ENCODE measurements at regions not wholly inside any gene's neighbourhood (a gene's known extent, or its start where the extent isn't known, plus 50 kb on each side); places are given as distances from the start of the nearest gene placed in this dataset.

DNA sequence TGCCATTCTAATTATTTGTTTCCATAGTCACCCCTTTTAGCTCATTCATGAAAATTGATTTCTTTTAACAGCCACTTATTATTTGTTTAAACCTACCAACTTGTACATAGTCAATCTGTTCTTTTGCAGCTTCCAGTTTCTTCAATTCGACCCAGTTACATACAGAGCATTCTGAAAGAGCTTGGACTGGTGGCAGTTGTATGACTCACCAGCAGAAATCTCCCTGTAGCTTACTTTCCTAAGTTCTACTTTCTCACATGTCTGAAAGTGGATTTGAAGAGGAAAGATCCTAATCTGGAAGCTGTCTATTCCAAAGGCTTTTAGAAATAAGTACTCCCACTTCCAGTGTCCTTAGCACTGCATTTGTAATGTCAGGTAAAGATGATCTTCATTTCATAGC is 447.9 kb downstream of the HTR1B start:
- TF ChIP-seq, protein P1, sequence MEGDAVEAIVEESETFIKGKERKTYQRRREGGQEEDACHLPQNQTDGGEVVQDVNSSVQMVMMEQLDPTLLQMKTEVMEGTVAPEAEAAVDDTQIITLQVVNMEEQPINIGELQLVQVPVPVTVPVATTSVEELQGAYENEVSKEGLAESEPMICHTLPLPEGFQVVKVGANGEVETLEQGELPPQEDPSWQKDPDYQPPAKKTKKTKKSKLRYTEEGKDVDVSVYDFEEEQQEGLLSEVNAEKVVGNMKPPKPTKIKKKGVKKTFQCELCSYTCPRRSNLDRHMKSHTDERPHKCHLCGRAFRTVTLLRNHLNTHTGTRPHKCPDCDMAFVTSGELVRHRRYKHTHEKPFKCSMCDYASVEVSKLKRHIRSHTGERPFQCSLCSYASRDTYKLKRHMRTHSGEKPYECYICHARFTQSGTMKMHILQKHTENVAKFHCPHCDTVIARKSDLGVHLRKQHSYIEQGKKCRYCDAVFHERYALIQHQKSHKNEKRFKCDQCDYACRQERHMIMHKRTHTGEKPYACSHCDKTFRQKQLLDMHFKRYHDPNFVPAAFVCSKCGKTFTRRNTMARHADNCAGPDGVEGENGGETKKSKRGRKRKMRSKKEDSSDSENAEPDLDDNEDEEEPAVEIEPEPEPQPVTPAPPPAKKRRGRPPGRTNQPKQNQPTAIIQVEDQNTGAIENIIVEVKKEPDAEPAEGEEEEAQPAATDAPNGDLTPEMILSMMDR (conservative IDR thresholded peaks at IDR 0.05): no peak
- TF ChIP-seq EZH2 (IDR thresholded peaks at IDR 0.05; ENCODE audit: low read depth): no peak
